GM19395 (cell line): ENCODE measurements at regions not wholly inside any gene's neighbourhood (a gene's known extent, or its start where the extent isn't known, plus 50 kb on each side); places are given as distances from the start of the nearest gene placed in this dataset.
A peak's percentile ranks its signal among the peaks of the same experiment; 100 is the strongest.

Experiments
- ATAC-seq: cut with Tn5 transposase; IDR thresholded peaks from one replicate; pipeline ENCODE4 v1.9.1; 2021; ENCODE audit warnings: mild to moderate bottlenecking, moderate library complexity; ENCODE audit not compliant: unreplicated experiment

GRCh38 chr3:94179059-94179458 is 116.2 kb downstream of the NSUN3 start:
- ATAC-seq: no peak

- ATAC-seq: no peak
Measured at GRCh38 chr3:94183551-94183950, 120.7 kb downstream of the NSUN3 start.

- no peak for ATAC-seq
Measured at GRCh38 chr3:94184781-94185180, 121.9 kb downstream of the NSUN3 start.

- ATAC-seq: no peak
Measured at GRCh38 chr3:94185753-94186152, 122.9 kb downstream of the NSUN3 start.

GRCh38 chr3:94187697-94188096 is 124.8 kb downstream of the NSUN3 start:
- no peak for ATAC-seq

- no peak for ATAC-seq
Measured at GRCh38 chr3:94195381-94195780, 132.5 kb downstream of the NSUN3 start.

- ATAC-seq: no peak
Measured at GRCh38 chr3:94206291-94206690, 143.4 kb downstream of the NSUN3 start.

GRCh38 chr3:94210256-94210655 is 147.4 kb downstream of the NSUN3 start:
- no peak for ATAC-seq

- no peak for ATAC-seq
Measured at GRCh38 chr3:94217406-94217805, 154.5 kb downstream of the NSUN3 start.

GRCh38 chr3:94220426-94220825 is 157.6 kb downstream of the NSUN3 start:
- ATAC-seq: no peak

- ATAC-seq: no peak
Measured at GRCh38 chr3:94221829-94222228, 159.0 kb downstream of the NSUN3 start.

- no peak for ATAC-seq
Measured at GRCh38 chr3:94225148-94225865, 162.4 kb downstream of the NSUN3 start.

- no peak for ATAC-seq
Measured at GRCh38 chr3:94226078-94226477, 163.2 kb downstream of the NSUN3 start.

GRCh38 chr3:94232921-94233320 is 170.1 kb downstream of the NSUN3 start:
- no peak for ATAC-seq

GRCh38 chr3:94234177-94234788 is 171.4 kb downstream of the NSUN3 start:
- peak; percentile 86 for ATAC-seq

- no peak for ATAC-seq
Measured at GRCh38 chr3:94241986-94242385, 179.1 kb downstream of the NSUN3 start.

- no peak for ATAC-seq
Measured at GRCh38 chr3:94246171-94246570, 183.3 kb downstream of the NSUN3 start.

- no peak for ATAC-seq
Measured at GRCh38 chr3:94248042-94248441, 185.2 kb downstream of the NSUN3 start.

GRCh38 chr3:94249491-94250079 is 186.7 kb downstream of the NSUN3 start:
- peak; percentile 95 for ATAC-seq

- ATAC-seq: no peak
Measured at GRCh38 chr3:94251566-94251965, 188.7 kb downstream of the NSUN3 start.

GRCh38 chr3:94252316-94252715 is 189.5 kb downstream of the NSUN3 start:
- ATAC-seq: no peak
